Frontal cortex (tissue), 3 donors: ENCODE measurements at regions not wholly inside any gene's neighbourhood (a gene's known extent, or its start where the extent isn't known, plus 50 kb on each side); places are given as distances from the start of the nearest gene placed in this dataset.
"Not testable (repeated sequence)": the region's sequence is repeated elsewhere in the genome, so short reads cannot be mapped to it uniquely, and the experiment has no call there.

Source experiments
- DNase-seq, 2 donors: peaks; one replicate each; pipeline ENCODE4 v3.0.0; 2012; ENCODE audit warnings: low spot score in 2 of 2
- FAIRE-seq: peaks from 2 replicates; lab custom pipeline; 2012; peaks lifted over from hg19 to GRCh38; lab: Jason Lieb, UNC
- donor health status: control.
- donor health status: control.
- donor health status: control.

- FAIRE-seq (no peak), DNase-seq (no peak)
Observed at GRCh38 chr1:230495076-230495475, 68.9 kb upstream of the PGBD5 start.

GRCh38 chr1:230494514-230494913 is 68.4 kb upstream of the PGBD5 start:
- DNase-seq (no peak), FAIRE-seq (no peak)

- DNase-seq (no peak), FAIRE-seq (no peak)
Observed at GRCh38 chr1:230494026-230494425, 67.9 kb upstream of the PGBD5 start.

GRCh38 chr1:230493264-230493663 is 67.1 kb upstream of the PGBD5 start:
- no peak for FAIRE-seq
- DNase-seq, result no peak

GRCh38 chr1:230490436-230490835 is 64.3 kb upstream of the PGBD5 start:
- no peak for DNase-seq
- no peak for FAIRE-seq

- DNase-seq, result no peak
- FAIRE-seq, result no peak
Observed at GRCh38 chr1:230487773-230488428, 61.8 kb upstream of the PGBD5 start.

- no peak for FAIRE-seq
Observed at GRCh38 chr1:230476622-230477003, 50.5 kb upstream of the PGBD5 start.

GRCh38 chr1:230475856-230476621 is 49.9 kb upstream of the PGBD5 start:
- FAIRE-seq, DNase-seq: not testable (repeated sequence)

More at GRCh38 chr1:230476622-230477003, 50.5 kb upstream of the PGBD5 start:
- DNase-seq, result no peak
